Endothelial cell of umbilical vein (primary cell): ENCODE measurements at regions not wholly inside any gene's neighbourhood (a gene's known extent, or its start where the extent isn't known, plus 50 kb on each side); places are given as distances from the start of the nearest gene placed in this dataset.

Source experiments
- BruUV-seq: library from RNA; stranded (reverse); fragments of 400-500 nt; replicated peaks from 2 replicates; lab custom pipeline; 2021; lab: Mats Ljungman, UMichigan
- CTCF ChIA-PET: fragments of 300-600, 350-600 bp; sonication (Branson Sonifier 250); formaldehyde crosslinking; loops from one replicate; lab custom pipeline; 2021; ENCODE audit warnings: antibody characterized with exemption, inconsistent platforms; lab: Charles Lee
- POLR2A ChIA-PET: fragments of 300-600, 350-600 bp; sonication (Branson Sonifier 250); formaldehyde crosslinking; loops from one replicate; lab custom pipeline; 2021; ENCODE audit warnings: antibody characterized with exemption, inconsistent platforms; lab: Charles Lee
- DNase-seq: peaks from one replicate; pipeline ENCODE4 v3.0.0-alpha.2; 2011; ENCODE audit warnings: low read depth, low spot score
- FAIRE-seq: peaks from 2 replicates; lab custom pipeline; 2011; peaks lifted over from hg19 to GRCh38; lab: Jason Lieb, UNC
- H2AFZ ChIP-seq: 2 replicates; pipeline ENCODE4 v1.6.0; 2012; ENCODE audit warnings: low read depth, low read length, control low read depth, inconsistent platforms
- H3K27ac ChIP-seq: 2 replicates; pipeline ENCODE4 v1.5.1; 2011; ENCODE audit warnings: low read depth, mild to moderate bottlenecking, control low read depth, low read length, moderate library complexity; ENCODE audit not compliant: insufficient read depth
- H3K27me3 ChIP-seq, 2 experiments: 2 replicates each; pipeline versions ENCODE4 v1.6.0 to v1.6.1; 2011; ENCODE audit warnings: low read length in 2 of 2, mixed read lengths in 1 of 2; ENCODE audit not compliant: control insufficient read depth in 2 of 2, insufficient read depth in 2 of 2
- H3K36me3 ChIP-seq, 2 experiments: 2 replicates in 1 of 2; 3 replicates in 1 of 2; pipeline ENCODE4 v1.5.1; 2011; ENCODE audit warnings: low read length in 2 of 2, mild to moderate bottlenecking in 1 of 2, moderate library complexity in 1 of 2; ENCODE audit not compliant: control insufficient read depth in 2 of 2, insufficient read depth in 2 of 2; ENCODE audit errors: extremely low read depth in 1 of 2
- H3K4me1 ChIP-seq: 3 replicates; pipeline ENCODE4 v1.5.1; 2011; ENCODE audit warnings: mild to moderate bottlenecking, low read length; ENCODE audit not compliant: control insufficient read depth, insufficient read depth; ENCODE audit errors: extremely low read depth
- H3K4me2 ChIP-seq: 2 replicates; pipeline ENCODE4 v1.6.1; 2011; ENCODE audit warnings: low read length, control low read depth, mixed read lengths; ENCODE audit not compliant: insufficient read depth
- H3K4me3 ChIP-seq, 3 experiments: fragments of 200-600 bp in 1 of 3; sonication (generic), shearing (Covaris generic) in 1 of 3; replicated peaks in 1 of 3; 2 replicates each; pipeline ENCODE4 v1.5.1; 2011 to 2016; ENCODE audit warnings: control low read depth in 3 of 3, low read length in 3 of 3, mild to moderate bottlenecking in 2 of 3, inconsistent platforms in 1 of 3, low read depth in 1 of 3, moderate library complexity in 1 of 3; ENCODE audit not compliant: insufficient read depth in 1 of 3
- H3K79me2 ChIP-seq: 2 replicates; pipeline ENCODE4 v1.6.0; 2012; ENCODE audit warnings: low read length, inconsistent platforms; ENCODE audit not compliant: control insufficient read depth, insufficient read depth
- H3K9ac ChIP-seq: replicated peaks from 2 replicates; pipeline ENCODE3; 2011; ENCODE audit warnings: low read length, control low read depth; ENCODE audit not compliant: insufficient read depth; ENCODE audit errors: extremely low read depth
- H3K9me1 ChIP-seq: replicated peaks from 3 replicates; pipeline ENCODE4 v1.6.0; 2011; ENCODE audit warnings: mild to moderate bottlenecking, low read length; ENCODE audit not compliant: control insufficient read depth, insufficient read depth; ENCODE audit errors: extremely low read depth
- H3K9me3 ChIP-seq: replicated peaks from 2 replicates; pipeline ENCODE4 v1.5.1; 2012; ENCODE audit warnings: low read length, inconsistent platforms; ENCODE audit not compliant: control insufficient read depth, insufficient read depth
- H4K20me1 ChIP-seq: replicated peaks from 2 replicates; pipeline ENCODE3; 2011; ENCODE audit warnings: mild to moderate bottlenecking, low read length; ENCODE audit not compliant: control insufficient read depth, insufficient read depth; ENCODE audit errors: extremely low read depth
- CTCF ChIP-seq, 2 donors: IDR thresholded peaks; 1 replicate in 1 of 2; 2 replicates in 1 of 2; pipeline ENCODE4 v1.5.1; 2011; ENCODE audit warnings: low read length in 2 of 2, mild to moderate bottlenecking in 2 of 2, moderate library complexity in 2 of 2, control low read depth in 1 of 2, inconsistent platforms in 1 of 2, low read depth in 1 of 2; ENCODE audit not compliant: insufficient read depth in 1 of 2; ENCODE audit errors: extremely low read depth in 1 of 2
- EZH2 ChIP-seq: IDR thresholded peaks from 2 replicates; pipeline ENCODE4 v1.6.1; 2012; ENCODE audit warnings: borderline replicate concordance, low read depth, mild to moderate bottlenecking, moderate library complexity, low read length, inconsistent platforms; ENCODE audit not compliant: severe bottlenecking
- FOS ChIP-seq: IDR thresholded peaks from 2 replicates; pipeline ENCODE4 v1.6.1; 2011; ENCODE audit warnings: mild to moderate bottlenecking, low read length, moderate library complexity, borderline replicate concordance; ENCODE audit not compliant: insufficient read depth
- GATA2 ChIP-seq: IDR thresholded peaks from 2 replicates; pipeline ENCODE4 v1.7.0; 2011; ENCODE audit warnings: low read depth, mild to moderate bottlenecking, moderate library complexity, mixed read lengths, low read length; ENCODE audit not compliant: insufficient read length, insufficient read depth
- JUN ChIP-seq: IDR thresholded peaks from 2 replicates; pipeline ENCODE4 v1.6.1; 2011; ENCODE audit warnings: borderline replicate concordance, low read depth; ENCODE audit not compliant: insufficient read length, insufficient read depth
- MAX ChIP-seq: IDR thresholded peaks from 2 replicates; pipeline ENCODE4 v1.6.1; 2011; ENCODE audit not compliant: insufficient read depth, insufficient read length
- MYC ChIP-seq: IDR thresholded peaks from one replicate; pipeline ENCODE4 v1.6.1; 2011; ENCODE audit warnings: mild to moderate bottlenecking, low read depth, low read length
- POLR2A ChIP-seq: IDR thresholded peaks from 2 replicates; pipeline ENCODE4 v1.6.1; 2012; ENCODE audit warnings: low read depth, mild to moderate bottlenecking, control low read depth, low read length
- POLR2AphosphoS5 ChIP-seq: IDR thresholded peaks from 2 replicates; pipeline ENCODE4 v1.6.1; 2012; ENCODE audit warnings: low read depth, mild to moderate bottlenecking, control low read depth, low read length, moderate library complexity; ENCODE audit not compliant: insufficient read depth
- dilution Hi-C: fragments of 300-500 bp; cut with MboI; formaldehyde crosslinking; loops from one replicate; pipeline ENCODE4 v1.15.0; 2019; ENCODE audit warnings: low sequenced_read_pairs; ENCODE audit not compliant: extremely low pct_ligation_motif_present
- intact Hi-C: fragments of 100-400 bp; cut with micrococcal nuclease; formaldehyde crosslinking; loops from one replicate; pipeline ENCODE4 v1.10.0; 2022

GRCh38 chr6:139475646-139476045 lies 101.2 kb upstream of the CITED2 start:
- intact Hi-C loops, result no loop called here
- no peaks in the 10 kb centered on the region for H3K27me3 ChIP-seq
- no peak overlapping the region for H3K4me2 ChIP-seq
- ChIA-PET CTCF (interaction anchor here (1.1 kb wide), 1 partner anchor 21 kb away, joined by 3 read pairs; no protein-coding TSS in a partner anchor), POLR2A (no interaction called here)
- BruUV-seq, result no TSS peak
- TF ChIP-seq JUN (no peak), MYC (no peak), MAX (no peak), POLR2AphosphoS5 (no peak), CTCF (IDR thresholded peaks at IDR 0.05; ENCODE audit: extremely low read depth in 1 of 2, insufficient read depth in 1 of 2, low read depth in 1 of 2, low read length in 2 of 2) (no peak), FOS (no peak), EZH2 (no peak), POLR2A (no peak), GATA2 (no peak)
- no peak overlapping the region for H2AFZ ChIP-seq
- H3K4me1 ChIP-seq, result no peaks in the 10 kb centered on the region
- FAIRE-seq, result no peak
- no peak overlapping the region for H3K4me3 ChIP-seq
- H3K27ac ChIP-seq, result no peak overlapping the region
- H3K79me2 ChIP-seq, result no peaks in the 10 kb centered on the region
- no peaks in the 10 kb centered on the region for H4K20me1 ChIP-seq
- no peaks in the 10 kb centered on the region for H3K36me3 ChIP-seq
- no peaks in the 10 kb centered on the region for H3K9me1 ChIP-seq
- DNase-seq, result no peak
- no peaks in the 10 kb centered on the region for H3K9me3 ChIP-seq
- H3K9ac ChIP-seq, result no peak overlapping the region
- dilution Hi-C loops, result no loop called here
